Esophagus (tissue), 2 donors: ENCODE measurements at regions not wholly inside any gene's neighbourhood (a gene's known extent, or its start where the extent isn't known, plus 50 kb on each side); places are given as distances from the start of the nearest gene placed in this dataset.

Source experiments
- H3K27ac ChIP-seq, 2 donors: one replicate each; pipeline ENCODE4 v1.5.1; 2013; ENCODE audit warnings: low read depth in 2 of 2, mild to moderate bottlenecking in 2 of 2, inconsistent platforms in 1 of 2, low read length in 1 of 2, moderate library complexity in 1 of 2
- H3K27me3 ChIP-seq, 2 donors: one replicate each; pipeline ENCODE4 v1.6.1; 2013; ENCODE audit warnings: low read length in 2 of 2, control low read depth in 1 of 2, mild to moderate bottlenecking in 1 of 2; ENCODE audit not compliant: insufficient read depth in 2 of 2, control insufficient read depth in 1 of 2
- H3K36me3 ChIP-seq, 2 donors: one replicate each; pipeline ENCODE4 v1.6.1; 2013; ENCODE audit warnings: low read length in 1 of 2; ENCODE audit not compliant: control insufficient read depth in 2 of 2, insufficient read depth in 2 of 2
- H3K4me1 ChIP-seq, 2 donors: one replicate each; pipeline ENCODE4 v1.6.1; 2013; ENCODE audit warnings: low read length in 1 of 2; ENCODE audit not compliant: control insufficient read depth in 2 of 2, insufficient read depth in 2 of 2
- H3K4me3 ChIP-seq, 2 donors: one replicate each; pipeline ENCODE4 v1.5.1; 2013; ENCODE audit warnings: low read length in 2 of 2, mild to moderate bottlenecking in 2 of 2, low read depth in 1 of 2, moderate library complexity in 1 of 2
- H3K9me3 ChIP-seq, 2 donors: one replicate each; pipeline ENCODE4 v1.6.1; 2013; ENCODE audit warnings: mild to moderate bottlenecking in 2 of 2, low read depth in 1 of 2, low read length in 1 of 2, moderate library complexity in 1 of 2; ENCODE audit not compliant: control insufficient read depth in 2 of 2, insufficient read depth in 1 of 2
- WGBS, 2 donors: extraction: QIAGEN DNeasy Blood & Tissue Kit; methylation state at CpG; one replicate each; pipeline ENCODE4 v1.1.7; 2013; 5-methylcytosine and 5-hydroxymethylcytosine counted together
- donor health status: healthy with polysubstance abuse.
- donor health status: Bipolar disorder and iron deficiency.

DNA sequence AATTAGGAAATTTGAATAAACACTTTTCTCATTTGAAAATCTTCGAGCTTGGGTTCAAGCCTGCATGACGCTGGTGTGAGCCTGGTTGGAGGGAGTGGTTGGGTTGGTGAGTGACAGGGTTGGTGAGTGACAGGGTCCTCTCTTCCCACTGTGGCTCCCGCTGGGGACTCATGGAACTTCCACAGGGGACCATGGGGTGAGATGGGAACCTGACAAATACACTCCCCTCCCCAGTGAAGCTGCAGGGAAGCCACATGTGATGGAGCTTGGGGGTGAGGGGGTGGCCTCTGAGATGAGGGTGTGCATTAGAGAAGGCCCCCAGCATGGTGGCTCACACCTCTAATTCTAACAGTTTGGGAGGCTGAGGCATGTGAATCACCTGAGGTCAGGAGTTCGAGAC lies 66.8 kb downstream of the RTL6 start:
- WGBS, 2 donors, result 90 to 91% methylated on average over 4 of the region's 4 CpGs
- no peaks in the 10 kb centered on the region for H3K27me3 ChIP-seq
- no peaks in the 10 kb centered on the region for H3K36me3 ChIP-seq
- no peak overlapping the region for H3K27ac ChIP-seq
- no peaks in the 10 kb centered on the region for H3K9me3 ChIP-seq
- H3K4me3 ChIP-seq, result no peak overlapping the region
- no peaks in the 10 kb centered on the region for H3K4me1 ChIP-seq

- no peak overlapping the region for H3K27ac ChIP-seq
- H3K4me3 ChIP-seq, result no peak overlapping the region
- H3K36me3 ChIP-seq, result no peaks in the 10 kb centered on the region
- H3K4me1 ChIP-seq, result no peaks in the 10 kb centered on the region
- 84 to 90% methylated on average over 7 of the region's 7 CpGs for WGBS, 2 donors
- H3K27me3 ChIP-seq, result no peaks in the 10 kb centered on the region
- H3K9me3 ChIP-seq, result no peaks in the 10 kb centered on the region
Measured at GRCh38 chr22:44430716-44431115, 67.3 kb downstream of the RTL6 start.

GRCh38 chr22:44429941-44430587 lies 68.0 kb downstream of the RTL6 start:
- Histone ChIP-seq H3K27ac (no peak overlapping the region), H3K4me1 (no peaks in the 10 kb centered on the region), H3K27me3 (no peaks in the 10 kb centered on the region), H3K36me3 (no peaks in the 10 kb centered on the region), H3K4me3 (no peak overlapping the region), H3K9me3 (no peaks in the 10 kb centered on the region)
- 89 to 90% methylated on average over 16 of the region's 16 CpGs for WGBS, 2 donors

GRCh38 chr22:44428941-44429830 lies 68.8 kb downstream of the RTL6 start:
- Histone ChIP-seq H3K4me1 (no peaks in the 10 kb centered on the region), H3K36me3 (no peaks in the 10 kb centered on the region), H3K27me3 (no peaks in the 10 kb centered on the region), H3K9me3 (no peaks in the 10 kb centered on the region), H3K4me3 (no peak overlapping the region), H3K27ac (no peak overlapping the region)
- 73 to 75% methylated on average over 13 of the region's 13 CpGs for WGBS, 2 donors

DNA sequence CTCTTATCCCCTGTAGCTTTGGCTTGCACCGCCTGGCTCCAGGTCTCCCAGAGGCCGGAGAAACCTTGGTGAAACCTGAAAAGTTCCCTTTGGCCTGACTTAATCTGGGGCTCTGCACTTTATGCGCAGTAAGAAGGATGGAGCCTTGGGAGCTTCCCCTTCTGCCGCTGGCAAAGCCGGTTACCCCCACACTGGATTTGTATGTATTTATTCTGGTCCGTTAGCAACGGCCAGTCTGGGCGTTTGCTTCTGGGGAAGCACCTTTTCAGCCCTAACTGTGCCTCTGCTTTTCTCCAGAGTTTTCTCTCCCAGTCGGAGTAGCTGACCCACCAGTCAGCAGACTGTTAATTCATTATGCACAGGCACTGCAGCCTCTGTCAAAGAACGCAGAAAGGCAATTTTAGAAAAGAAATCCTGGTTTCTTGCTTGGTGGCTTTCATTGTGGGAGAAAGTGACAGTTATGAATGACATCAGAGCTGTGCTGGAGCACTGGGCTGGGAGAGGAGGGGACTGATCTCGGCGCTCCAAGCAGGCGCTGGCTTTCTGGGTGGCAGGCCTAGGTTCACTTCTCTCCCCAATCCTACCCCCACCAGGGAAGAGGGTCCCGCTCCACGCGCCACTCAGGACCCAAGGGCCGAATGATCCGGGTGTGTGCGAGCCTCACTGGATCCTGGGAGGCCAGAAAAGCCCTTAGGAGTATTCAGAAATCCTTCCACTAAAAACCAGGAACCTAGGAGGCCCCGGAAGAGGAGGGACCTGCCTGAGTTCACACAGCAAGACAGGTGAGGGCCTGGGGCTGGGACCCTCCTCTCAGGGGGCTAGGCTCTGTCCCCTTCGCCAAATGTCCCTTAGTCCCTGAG lies 70.2 kb downstream of the RTL6 start:
- H3K36me3 ChIP-seq, result no peaks in the 10 kb centered on the region
- WGBS, 2 donors, result 83 to 84% methylated on average over 21 of the region's 21 CpGs
- no peaks in the 10 kb centered on the region for H3K27me3 ChIP-seq
- H3K27ac ChIP-seq, result no peak overlapping the region
- H3K4me1 ChIP-seq, result no peaks in the 10 kb centered on the region
- H3K9me3 ChIP-seq, result no peaks in the 10 kb centered on the region
- no peak overlapping the region for H3K4me3 ChIP-seq

DNA sequence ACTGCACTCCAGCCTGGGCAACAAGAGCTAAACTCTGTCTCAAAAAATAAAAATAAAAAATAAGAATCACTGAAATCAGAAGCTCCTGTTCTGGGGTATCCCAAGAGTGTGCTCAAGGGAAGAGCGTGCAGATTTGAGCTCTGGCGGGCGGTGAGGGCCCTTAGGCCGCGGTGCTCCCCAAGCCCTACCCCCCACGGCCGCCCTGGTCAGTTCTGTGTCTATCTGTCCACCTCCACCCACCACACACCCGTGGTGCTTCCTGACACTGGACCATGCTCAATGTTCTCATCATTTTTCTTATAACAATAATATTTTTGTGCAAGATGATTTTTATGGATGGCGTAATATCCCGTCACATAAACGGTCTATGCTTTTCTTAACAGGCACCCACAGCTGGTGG lies 71.1 kb downstream of the RTL6 start:
- Histone ChIP-seq H3K27me3 (no peaks in the 10 kb centered on the region), H3K9me3 (no peaks in the 10 kb centered on the region), H3K27ac (no peak overlapping the region), H3K4me1 (no peaks in the 10 kb centered on the region), H3K36me3 (no peaks in the 10 kb centered on the region), H3K4me3 (no peak overlapping the region)
- WGBS, 2 donors, result 87 to 89% methylated on average over 11 of the region's 11 CpGs

- Histone ChIP-seq H3K27me3 (no peaks in the 10 kb centered on the region), H3K9me3 (no peaks in the 10 kb centered on the region), H3K4me3 (no peak overlapping the region), H3K4me1 (no peaks in the 10 kb centered on the region), H3K27ac (no peak overlapping the region), H3K36me3 (no peaks in the 10 kb centered on the region)
- 77 to 80% methylated on average over 5 of the region's 5 CpGs for WGBS, 2 donors
Measured at GRCh38 chr22:44425694-44426045, 72.4 kb downstream of the RTL6 start.

GRCh38 chr22:44424867-44425693 lies 73.0 kb downstream of the RTL6 start:
- Histone ChIP-seq H3K36me3 (no peaks in the 10 kb centered on the region), H3K9me3 (no peaks in the 10 kb centered on the region), H3K4me3 (no peak overlapping the region), H3K4me1 (no peaks in the 10 kb centered on the region), H3K27me3 (no peaks in the 10 kb centered on the region), H3K27ac (no peak overlapping the region)
- WGBS, 2 donors, result 59 to 65% methylated on average over 20 of the region's 20 CpGs

- H3K4me3 ChIP-seq, result no peak overlapping the region
- no peaks in the 10 kb centered on the region for H3K27me3 ChIP-seq
- H3K9me3 ChIP-seq, result peaks cover 0 to 3% of the 10 kb centered on the region in 2 donors
- no peak overlapping the region for H3K27ac ChIP-seq
- H3K4me1 ChIP-seq, result no peaks in the 10 kb centered on the region
- 72 to 83% methylated on average over 2 of the region's 2 CpGs for WGBS, 2 donors
- no peaks in the 10 kb centered on the region for H3K36me3 ChIP-seq
Measured at GRCh38 chr22:44424359-44424682, 73.7 kb downstream of the RTL6 start.
